Left ventricle myocardium inferior (tissue), 1 donor: ENCODE measurements at regions not wholly inside any gene's neighbourhood (a gene's known extent, or its start where the extent isn't known, plus 50 kb on each side); places are given as distances from the start of the nearest gene placed in this dataset.

Experiments used
- DNase-seq: peaks from one replicate; pipeline ENCODE4 v3.0.0-alpha.2; 2020
- H3K27ac ChIP-seq: fragments of 200-600 bp; replicated peaks from 2 replicates; pipeline ENCODE4 v1.8.0; 2021
- H3K27me3 ChIP-seq: fragments of 200-600 bp; 2 replicates; pipeline ENCODE4 v1.8.0; 2021; ENCODE audit warnings: low read depth
- H3K36me3 ChIP-seq: fragments of 200-600 bp; 2 replicates; pipeline ENCODE4 v1.8.0; 2021
- H3K4me1 ChIP-seq: fragments of 200-600 bp; 2 replicates; pipeline ENCODE4 v1.8.0; 2021
- H3K4me3 ChIP-seq: fragments of 200-600 bp; 2 replicates; pipeline ENCODE4 v1.8.0; 2021; ENCODE audit warnings: mild to moderate bottlenecking, moderate library complexity
- H3K9me3 ChIP-seq: fragments of 200-600 bp; replicated peaks from 2 replicates; pipeline ENCODE4 v1.8.0; 2021
- CTCF ChIP-seq: fragments of 200-600 bp; IDR thresholded peaks from 2 replicates; pipeline ENCODE4 v1.8.0; 2021; ENCODE audit warnings: antibody characterized with exemption, mild to moderate bottlenecking, borderline replicate concordance
- intact Hi-C: fragments of 100-400 bp; cut with micrococcal nuclease; formaldehyde crosslinking; loops from one replicate; pipeline ENCODE4 v1.11.0; 2022
- donor health status: DM: no; HTN: yes; CAD: no; lungs with severe emphysema.

- Histone ChIP-seq H3K27ac (no peak overlapping the region), H3K4me3 (no peak overlapping the region), H3K36me3 (no peaks in the 10 kb centered on the region), H3K9me3 (peaks cover 7% of the 10 kb centered on the region), H3K27me3 (no peaks in the 10 kb centered on the region), H3K4me1 (no peaks in the 10 kb centered on the region)
- intact Hi-C loops = no loop called here
- DNase-seq = no peak
- no peak for TF ChIP-seq CTCF
Observed at GRCh38 chr1:87800006-87800405, 471.3 kb downstream of the LMO4 start.

GRCh38 chr1:87803375-87803774, 474.7 kb downstream of the LMO4 start:
- no peak for DNase-seq
- Histone ChIP-seq H3K36me3 (no peaks in the 10 kb centered on the region), H3K27ac (no peak overlapping the region), H3K4me3 (no peak overlapping the region), H3K9me3 (peaks cover 7% of the 10 kb centered on the region), H3K27me3 (no peaks in the 10 kb centered on the region), H3K4me1 (no peaks in the 10 kb centered on the region)
- TF ChIP-seq CTCF = no peak
- intact Hi-C loops = no loop called here

GRCh38 chr1:87804128-87804527, 475.4 kb downstream of the LMO4 start:
- Histone ChIP-seq H3K4me1 (no peaks in the 10 kb centered on the region), H3K27ac (no peak overlapping the region), H3K36me3 (no peaks in the 10 kb centered on the region), H3K27me3 (no peaks in the 10 kb centered on the region), H3K9me3 (peaks cover 7% of the 10 kb centered on the region), H3K4me3 (no peak overlapping the region)
- no peak for DNase-seq
- no peak for TF ChIP-seq CTCF
- intact Hi-C loops = no loop called here

- no peak overlapping the region for H3K27ac ChIP-seq
- no peaks in the 10 kb centered on the region for H3K4me1 ChIP-seq
- no peak for TF ChIP-seq CTCF
- intact Hi-C loops = no loop called here
- H3K36me3 ChIP-seq = no peaks in the 10 kb centered on the region
- DNase-seq = no peak
- peaks cover 1% of the 10 kb centered on the region for H3K9me3 ChIP-seq
- no peak overlapping the region for H3K4me3 ChIP-seq
- no peaks in the 10 kb centered on the region for H3K27me3 ChIP-seq
Observed at GRCh38 chr1:87805666-87806378, 477.1 kb downstream of the LMO4 start.

- H3K36me3 ChIP-seq = no peaks in the 10 kb centered on the region
- no peaks in the 10 kb centered on the region for H3K4me1 ChIP-seq
- no peaks in the 10 kb centered on the region for H3K9me3 ChIP-seq
- H3K27me3 ChIP-seq = no peaks in the 10 kb centered on the region
- H3K4me3 ChIP-seq = no peak overlapping the region
- no peak overlapping the region for H3K27ac ChIP-seq
- DNase-seq = no peak
- TF ChIP-seq CTCF = no peak
- intact Hi-C loops = no loop called here
Observed at GRCh38 chr1:87806379-87807094, 477.9 kb downstream of the LMO4 start.
